ENCODE measurements at regions not wholly inside any gene's neighbourhood (a gene's known extent, or its start where the extent isn't known, plus 50 kb on each side); places are given as distances from the start of the nearest gene placed in this dataset.

GRCh38 chr1:99565606-99566289, 80.2 kb upstream of the PALMD start:
- no peak for TF ChIP-seq FOXP2 (optimal IDR thresholded peaks at IDR 0.05; ENCODE audit: borderline replicate concordance, extremely low read depth, extremely low read length, insufficient read depth)
- TF ChIP-seq REST (IDR thresholded peaks at IDR 0.05; ENCODE audit: insufficient read depth in 1 of 2, low read depth in 2 of 2, low read length in 2 of 2), result no peak
- TF ChIP-seq SIN3A (IDR thresholded peaks at IDR 0.05; ENCODE audit: borderline replicate concordance, insufficient read depth, low read length), result no peak
- TF ChIP-seq POLR2AphosphoS5 (IDR thresholded peaks at IDR 0.05; ENCODE audit: low read depth, low read length), result no peak
- TF ChIP-seq TAF1 (IDR thresholded peaks at IDR 0.05; ENCODE audit: borderline replicate concordance, insufficient read depth, low read length), result no peak

- TF ChIP-seq FOXP2 (optimal IDR thresholded peaks at IDR 0.05; ENCODE audit: borderline replicate concordance, extremely low read depth, extremely low read length, insufficient read depth) (no peak), REST (IDR thresholded peaks at IDR 0.05; ENCODE audit: insufficient read depth in 1 of 2, low read depth in 2 of 2, low read length in 2 of 2) (no peak)
Measured at GRCh38 chr1:99566290-99567021, 79.5 kb upstream of the PALMD start.

GRCh38 chr1:99570486-99571089, 75.3 kb upstream of the PALMD start:
- no peak for TF ChIP-seq FOXP2 (optimal IDR thresholded peaks at IDR 0.05; ENCODE audit: borderline replicate concordance, extremely low read depth, extremely low read length, insufficient read depth)
- no peak for TF ChIP-seq TAF1 (IDR thresholded peaks at IDR 0.05; ENCODE audit: borderline replicate concordance, insufficient read depth, low read length)
- TF ChIP-seq SIN3A (IDR thresholded peaks at IDR 0.05; ENCODE audit: borderline replicate concordance, insufficient read depth, low read length), result no peak
- TF ChIP-seq POLR2AphosphoS5 (IDR thresholded peaks at IDR 0.05; ENCODE audit: low read depth, low read length), result no peak
- no peak for TF ChIP-seq REST (IDR thresholded peaks at IDR 0.05; ENCODE audit: insufficient read depth in 1 of 2, low read depth in 2 of 2, low read length in 2 of 2)

- TF ChIP-seq FOXP2 (optimal IDR thresholded peaks at IDR 0.05; ENCODE audit: borderline replicate concordance, extremely low read depth, extremely low read length, insufficient read depth), result no peak
- no peak for TF ChIP-seq REST (IDR thresholded peaks at IDR 0.05; ENCODE audit: insufficient read depth in 1 of 2, low read depth in 2 of 2, low read length in 2 of 2)
- TF ChIP-seq POLR2AphosphoS5 (IDR thresholded peaks at IDR 0.05; ENCODE audit: low read depth, low read length), result no peak
- TF ChIP-seq SIN3A (IDR thresholded peaks at IDR 0.05; ENCODE audit: borderline replicate concordance, insufficient read depth, low read length), result no peak
- TF ChIP-seq TAF1 (IDR thresholded peaks at IDR 0.05; ENCODE audit: borderline replicate concordance, insufficient read depth, low read length), result no peak
Measured at GRCh38 chr1:99571092-99571734, 74.7 kb upstream of the PALMD start.
